Neural crest cell (in vitro differentiated cells): ENCODE measurements at regions not wholly inside any gene's neighbourhood (a gene's known extent, or its start where the extent isn't known, plus 50 kb on each side); places are given as distances from the start of the nearest gene placed in this dataset.
A peak's percentile ranks its signal among the peaks of the same experiment; 100 is the strongest.

ENCODE experiments used
- DNase-seq: peaks from one replicate; pipeline ENCODE4 v3.0.0; 2021; ENCODE audit warnings: low read depth, mixed read lengths, low spot score
- H3K27ac Mint-ChIP-seq: one replicate; pipeline ENCODE4 v1.8.0; 2021; ENCODE audit warnings: mild to moderate bottlenecking, mixed read lengths; ENCODE audit not compliant: unreplicated experiment
- H3K27me3 Mint-ChIP-seq: 2 replicates; pipeline ENCODE4 v1.8.0; 2021; ENCODE audit warnings: low read depth, mild to moderate bottlenecking, mixed read lengths
- H3K36me3 Mint-ChIP-seq: 2 replicates; pipeline ENCODE4 v1.8.0; 2021; ENCODE audit warnings: low read depth, mild to moderate bottlenecking, mixed read lengths
- H3K4me1 Mint-ChIP-seq: 2 replicates; pipeline ENCODE4 v1.8.0; 2021; ENCODE audit warnings: mixed read lengths
- H3K4me3 Mint-ChIP-seq: one replicate; pipeline ENCODE4 v1.8.0; 2021; ENCODE audit warnings: mild to moderate bottlenecking, mixed read lengths
- H3K9me3 Mint-ChIP-seq: 2 replicates; pipeline ENCODE4 v1.8.0; 2021; ENCODE audit warnings: mixed read lengths
- CTCF ChIP-seq: fragments of 200-600 bp; sonication (generic); conservative IDR thresholded peaks from 2 replicates; pipeline ENCODE4 v1.5.0; 2021; ENCODE audit warnings: antibody characterized with exemption, mild to moderate bottlenecking

GRCh38 chr2:216768908-216769411 is 73.6 kb upstream of the IGFBP5 start:
- Mint-ChIP-seq H3K4me3 (no peak overlapping the region), H3K27me3 (no peaks in the 10 kb centered on the region), H3K4me1 (peaks cover 53% of the 10 kb centered on the region), H3K36me3 (peaks cover 6% of the 10 kb centered on the region), H3K9me3 (peaks cover 16% of the 10 kb centered on the region), H3K27ac (no peak overlapping the region)
- no peak for DNase-seq
- TF ChIP-seq CTCF: no peak

DNA sequence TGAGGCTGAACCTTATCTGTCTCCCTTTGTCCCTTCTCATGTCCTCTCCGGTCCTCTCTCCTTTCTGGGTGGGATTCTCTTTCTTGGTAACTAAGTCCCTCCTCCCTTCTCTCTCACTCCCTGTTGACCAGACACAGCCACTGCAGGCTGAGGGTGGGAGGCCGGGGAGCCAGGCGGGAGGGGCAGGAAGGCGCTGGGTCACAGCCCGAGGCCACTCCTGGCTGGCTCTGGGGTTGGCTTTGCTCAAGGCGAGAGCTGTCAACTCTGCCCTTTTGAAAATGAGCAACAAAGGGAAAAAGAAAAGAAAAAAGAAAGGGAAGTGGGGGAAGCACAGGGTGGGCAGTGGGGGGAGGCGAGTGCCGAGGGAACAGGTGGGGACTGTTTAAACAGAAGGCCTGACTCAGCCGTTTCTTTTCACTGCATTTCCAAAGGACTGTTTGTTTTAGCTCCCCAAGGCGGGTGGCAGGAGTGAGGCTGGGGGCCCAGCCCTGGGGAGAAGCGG is 70.5 kb upstream of the IGFBP5 start:
- Mint-ChIP-seq H3K4me1 (peaks cover 71% of the 10 kb centered on the region), H3K4me3 (peak overlapping the region; percentile 61), H3K27me3 (no peaks in the 10 kb centered on the region), H3K27ac (peak overlapping the region; percentile 82), H3K9me3 (peaks cover 9% of the 10 kb centered on the region), H3K36me3 (peaks cover 4% of the 10 kb centered on the region)
- no peak for TF ChIP-seq CTCF
- peak; percentile 80 for DNase-seq

GRCh38 chr2:216763396-216763795 is 68.0 kb upstream of the IGFBP5 start:
- Mint-ChIP-seq H3K27me3 (no peaks in the 10 kb centered on the region), H3K4me1 (peaks cover 68% of the 10 kb centered on the region), H3K27ac (no peak overlapping the region), H3K4me3 (no peak overlapping the region), H3K36me3 (peaks cover 3% of the 10 kb centered on the region), H3K9me3 (peaks cover 4% of the 10 kb centered on the region)
- DNase-seq: no peak
- TF ChIP-seq CTCF: no peak

GRCh38 chr2:216761809-216762208 is 66.5 kb upstream of the IGFBP5 start:
- TF ChIP-seq CTCF: no peak
- no peak for DNase-seq
- no peaks in the 10 kb centered on the region for H3K27me3 Mint-ChIP-seq
- peaks cover 71% of the 10 kb centered on the region for H3K4me1 Mint-ChIP-seq
- H3K4me3 Mint-ChIP-seq: no peak overlapping the region
- H3K9me3 Mint-ChIP-seq: peaks cover 4% of the 10 kb centered on the region
- no peak overlapping the region for H3K27ac Mint-ChIP-seq
- H3K36me3 Mint-ChIP-seq: peaks cover 3% of the 10 kb centered on the region

DNA sequence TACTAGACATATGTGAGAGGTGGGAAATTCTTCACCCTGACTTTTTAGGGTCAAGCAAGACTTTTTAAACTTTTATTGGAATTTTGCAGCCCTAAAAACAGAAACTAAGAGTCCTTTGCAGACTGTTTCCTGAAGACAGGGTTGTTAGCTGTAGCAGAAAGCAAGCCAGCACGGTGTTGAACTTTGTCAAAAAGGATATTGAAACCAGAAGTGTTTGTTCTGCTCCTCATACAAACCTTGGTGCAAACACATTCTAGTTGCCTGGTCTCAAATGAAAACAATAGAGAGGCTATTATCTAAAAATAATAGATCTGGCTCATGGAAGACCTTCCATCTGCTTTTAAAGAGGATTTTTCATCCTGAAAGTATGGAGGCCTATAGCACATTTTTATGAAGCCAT is 65.8 kb upstream of the IGFBP5 start:
- Mint-ChIP-seq H3K4me3 (no peak overlapping the region), H3K4me1 (peaks cover 69% of the 10 kb centered on the region), H3K27me3 (no peaks in the 10 kb centered on the region), H3K9me3 (peaks cover 4% of the 10 kb centered on the region), H3K36me3 (peaks cover 3% of the 10 kb centered on the region), H3K27ac (no peak overlapping the region)
- no peak for TF ChIP-seq CTCF
- no peak for DNase-seq
